Left lung (tissue), 4 donors: ENCODE measurements at regions not wholly inside any gene's neighbourhood (a gene's known extent, or its start where the extent isn't known, plus 50 kb on each side); places are given as distances from the start of the nearest gene placed in this dataset.

Experiments used
- ATAC-seq: fragments of 200-7000 bp; cut with Tn5 transposase; one replicate; pipeline ENCODE4 v1.9.1; 2020; ENCODE audit warnings: moderate library complexity
- DNase-seq, 4 donors: peaks; one replicate each; pipeline ENCODE4 v3.0.0-alpha.2; 2013 to 2020
- H3K27ac ChIP-seq, 2 donors: fragments of 200-600 bp; sonication (generic) in 1 of 2; one replicate each; pipeline versions ENCODE4 v1.5.0 to v1.8.0; 2020 to 2021
- H3K27me3 ChIP-seq, 2 donors: fragments of 200-600 bp; sonication (generic) in 1 of 2; one replicate each; pipeline versions ENCODE4 v1.5.0 to v1.8.0; 2020 to 2021
- H3K36me3 ChIP-seq, 2 donors: fragments of 200-600 bp; sonication (generic) in 1 of 2; one replicate each; pipeline versions ENCODE4 v1.5.0 to v1.8.0; 2020 to 2021
- H3K4me1 ChIP-seq, 2 donors: fragments of 200-600 bp; one replicate each; pipeline ENCODE4 v1.8.0; 2021
- H3K4me3 ChIP-seq, 2 donors: fragments of 200-600 bp; sonication (generic) in 1 of 2; one replicate each; pipeline versions ENCODE4 v1.5.0 to v1.8.0; 2020 to 2021; ENCODE audit warnings: mild to moderate bottlenecking in 1 of 2
- H3K9me3 ChIP-seq, 2 donors: fragments of 200-600 bp; sonication (generic) in 1 of 2; one replicate each; pipeline versions ENCODE4 v1.5.0 to v1.8.0; 2020 to 2021
- intact Hi-C, 2 donors: fragments of 100-400 bp; cut with DNase I; formaldehyde crosslinking; loops; one replicate each; pipeline versions ENCODE4 v1.11.2 to v1.14.2; 2022
- TF ChIP-seq, protein P1 (sequence below), 2 donors: fragments of 200-600 bp; sonication (generic) in 1 of 2; IDR thresholded peaks; one replicate each; pipeline versions ENCODE4 v1.5.0 to v1.8.0; 2021; ENCODE audit warnings: antibody characterized with exemption in 2 of 2
- donor health status: DM: no; HTN: yes; CAD: no.
- donor health status: DM: no; HTN: no; CAD: no.

DNA sequence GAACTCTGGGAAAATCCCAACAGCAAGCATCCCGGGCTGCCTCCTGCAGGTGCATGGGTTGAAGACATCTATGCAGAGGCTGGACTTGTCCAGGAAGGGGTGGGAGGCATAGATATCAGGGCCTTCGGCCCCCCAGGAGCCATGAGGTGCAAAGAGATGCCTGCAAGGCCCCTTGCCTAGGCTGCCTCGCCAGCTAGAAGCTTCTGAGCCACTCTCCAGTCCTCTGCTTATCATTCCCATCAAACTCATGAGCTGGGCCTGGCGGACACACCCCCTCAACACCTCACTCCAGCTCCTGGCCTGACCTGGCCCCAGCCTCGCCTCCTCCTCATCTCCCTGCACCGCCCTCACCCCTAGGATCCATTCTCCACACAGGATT, 152.4 kb upstream of the PTPN1 start:
- no peak for ATAC-seq

GRCh38 chr20:50358166-50358565, 152.0 kb upstream of the PTPN1 start:
- no peak overlapping the region for H3K27ac ChIP-seq
- TF ChIP-seq, protein P1, sequence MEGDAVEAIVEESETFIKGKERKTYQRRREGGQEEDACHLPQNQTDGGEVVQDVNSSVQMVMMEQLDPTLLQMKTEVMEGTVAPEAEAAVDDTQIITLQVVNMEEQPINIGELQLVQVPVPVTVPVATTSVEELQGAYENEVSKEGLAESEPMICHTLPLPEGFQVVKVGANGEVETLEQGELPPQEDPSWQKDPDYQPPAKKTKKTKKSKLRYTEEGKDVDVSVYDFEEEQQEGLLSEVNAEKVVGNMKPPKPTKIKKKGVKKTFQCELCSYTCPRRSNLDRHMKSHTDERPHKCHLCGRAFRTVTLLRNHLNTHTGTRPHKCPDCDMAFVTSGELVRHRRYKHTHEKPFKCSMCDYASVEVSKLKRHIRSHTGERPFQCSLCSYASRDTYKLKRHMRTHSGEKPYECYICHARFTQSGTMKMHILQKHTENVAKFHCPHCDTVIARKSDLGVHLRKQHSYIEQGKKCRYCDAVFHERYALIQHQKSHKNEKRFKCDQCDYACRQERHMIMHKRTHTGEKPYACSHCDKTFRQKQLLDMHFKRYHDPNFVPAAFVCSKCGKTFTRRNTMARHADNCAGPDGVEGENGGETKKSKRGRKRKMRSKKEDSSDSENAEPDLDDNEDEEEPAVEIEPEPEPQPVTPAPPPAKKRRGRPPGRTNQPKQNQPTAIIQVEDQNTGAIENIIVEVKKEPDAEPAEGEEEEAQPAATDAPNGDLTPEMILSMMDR (IDR thresholded peaks at IDR 0.05): no peak
- H3K27me3 ChIP-seq: no peaks in the 10 kb centered on the region
- no peaks in the 10 kb centered on the region for H3K9me3 ChIP-seq
- H3K4me3 ChIP-seq: no peak overlapping the region
- DNase-seq (no peak), ATAC-seq (no peak)
- intact Hi-C loops: no loop called here
- peaks cover 4 to 14% of the 10 kb centered on the region in 2 donors for H3K4me1 ChIP-seq
- no peaks in the 10 kb centered on the region for H3K36me3 ChIP-seq

More for the DNA sequence above, 152.4 kb upstream of the PTPN1 start:
- no peaks in the 10 kb centered on the region for H3K9me3 ChIP-seq
- no peak overlapping the region for H3K4me3 ChIP-seq
- TF ChIP-seq, protein P1 (IDR thresholded peaks at IDR 0.05): no peak
- intact Hi-C loops: no loop called here
- H3K27me3 ChIP-seq: no peaks in the 10 kb centered on the region
- H3K27ac ChIP-seq: no peak overlapping the region
- H3K36me3 ChIP-seq: no peaks in the 10 kb centered on the region
- DNase-seq: no peak
- H3K4me1 ChIP-seq: peaks cover 4 to 18% of the 10 kb centered on the region in 2 donors

DNA sequence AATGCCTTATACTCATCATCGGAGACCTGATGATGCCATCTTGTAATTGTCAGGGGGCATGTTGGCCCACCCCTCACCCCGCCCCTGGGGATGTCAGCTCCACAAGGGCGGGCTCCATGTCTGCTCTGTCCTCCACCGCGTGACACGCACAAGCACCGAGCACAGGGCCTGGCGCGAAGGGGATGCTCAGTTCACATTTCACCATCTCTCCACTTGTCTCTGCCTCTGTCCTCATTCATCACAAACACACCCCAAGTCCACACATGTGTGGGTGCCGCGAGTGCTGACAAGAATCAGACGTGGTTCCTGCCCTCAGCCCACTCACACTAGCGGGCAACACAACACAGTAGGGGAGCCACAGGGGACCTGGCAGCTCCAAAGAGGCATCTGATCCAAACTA, 151.2 kb upstream of the PTPN1 start:
- Histone ChIP-seq H3K27ac (no peak overlapping the region), H3K36me3 (no peaks in the 10 kb centered on the region), H3K4me3 (no peak overlapping the region), H3K4me1 (peaks cover 4 to 7% of the 10 kb centered on the region in 2 donors), H3K27me3 (no peaks in the 10 kb centered on the region), H3K9me3 (no peaks in the 10 kb centered on the region)
- TF ChIP-seq, protein P1 (IDR thresholded peaks at IDR 0.05): no peak
- intact Hi-C loops: no loop called here
- DNase-seq: no peak
- no peak for ATAC-seq

- H3K27me3 ChIP-seq: no peaks in the 10 kb centered on the region
- intact Hi-C loops: no loop called here
- H3K4me3 ChIP-seq: no peak overlapping the region
- H3K36me3 ChIP-seq: no peaks in the 10 kb centered on the region
- H3K27ac ChIP-seq: no peak overlapping the region
- H3K9me3 ChIP-seq: no peaks in the 10 kb centered on the region
- H3K4me1 ChIP-seq: peaks cover 4 to 7% of the 10 kb centered on the region in 2 donors
- DNase-seq (no peak), ATAC-seq (peak; percentile 36)
- TF ChIP-seq, protein P1 (IDR thresholded peaks at IDR 0.05): no peak
These were observed 150.5 kb upstream of the PTPN1 start for GRCh38 chr20:50359607-50360217.

DNA sequence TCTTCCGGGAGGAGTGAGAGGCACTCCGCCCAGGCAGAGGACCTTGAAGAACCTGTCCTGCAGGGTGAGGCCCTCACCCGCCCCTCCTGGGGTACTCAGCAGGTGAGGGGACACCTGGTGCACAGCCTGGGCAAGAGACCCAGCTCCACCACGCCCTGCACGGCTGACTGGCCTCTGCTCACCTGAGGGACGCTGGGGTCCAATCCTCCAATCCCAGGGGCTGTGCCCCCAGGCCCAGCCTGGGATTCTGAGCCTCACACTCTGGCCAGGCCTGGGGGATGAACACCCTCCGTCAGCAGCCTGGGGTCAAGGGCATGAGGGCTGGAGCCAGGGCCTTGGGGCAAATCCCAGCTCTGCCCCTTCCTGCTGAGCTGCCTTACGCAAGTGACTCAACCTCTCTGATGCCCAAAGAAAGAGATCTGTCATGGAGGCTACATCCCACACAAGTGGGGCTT, 149.9 kb upstream of the PTPN1 start:
- no peak overlapping the region for H3K4me3 ChIP-seq
- TF ChIP-seq, protein P1 (IDR thresholded peaks at IDR 0.05): no peak
- no peak overlapping the region for H3K27ac ChIP-seq
- no peaks in the 10 kb centered on the region for H3K27me3 ChIP-seq
- ATAC-seq (peak; percentile 89), DNase-seq (peak in 2 of 4 donors; percentile 70 to 79)
- peaks cover 4 to 7% of the 10 kb centered on the region in 2 donors for H3K4me1 ChIP-seq
- H3K9me3 ChIP-seq: no peaks in the 10 kb centered on the region
- intact Hi-C loops: no loop called here
- no peaks in the 10 kb centered on the region for H3K36me3 ChIP-seq
